GM12891 (cell line): ENCODE measurements at regions not wholly inside any gene's neighbourhood (a gene's known extent, or its start where the extent isn't known, plus 50 kb on each side); places are given as distances from the start of the nearest gene placed in this dataset.

Experiments used
- DNase-seq: peaks from one replicate; pipeline ENCODE4 v3.0.0; 2011; ENCODE audit warnings: low spot score; ENCODE audit not compliant: insufficient read length
- FAIRE-seq: peaks from 2 replicates; lab custom pipeline; 2011; peaks lifted over from hg19 to GRCh38; lab: Jason Lieb, UNC
- PAX5 ChIP-seq: IDR thresholded peaks from 2 replicates; pipeline ENCODE4 v1.6.1; 2011; ENCODE audit warnings: low read length, moderate library complexity, mild to moderate bottlenecking; ENCODE audit not compliant: insufficient read depth, severe bottlenecking
- POLR2A ChIP-seq: IDR thresholded peaks from 2 replicates; pipeline ENCODE4 v1.6.1; 2011; ENCODE audit warnings: low read depth, low read length, control low read depth
- POLR2AphosphoS5 ChIP-seq: IDR thresholded peaks from 2 replicates; pipeline ENCODE4 v1.6.1; 2011; ENCODE audit warnings: low read depth, low read length, control low read depth
- POU2F2 ChIP-seq: IDR thresholded peaks from 2 replicates; pipeline ENCODE4 v1.6.1; 2011; ENCODE audit warnings: low read depth, mild to moderate bottlenecking, control low read depth, low read length, moderate library complexity
- SPI1 ChIP-seq: IDR thresholded peaks from 2 replicates; pipeline ENCODE4 v1.6.1; 2011; ENCODE audit warnings: low read depth, low read length, control low read depth
- TAF1 ChIP-seq: IDR thresholded peaks from 2 replicates; pipeline ENCODE4 v1.6.1; 2011; ENCODE audit warnings: low read depth, low read length, control low read depth

GRCh38 chr12:92300777-92301176, 155.1 kb upstream of the BTG1 start:
- no peak for DNase-seq
- no peak for FAIRE-seq
- TF ChIP-seq SPI1: peak; percentile 40; the same call in 1 of the 2 replicates
- TF ChIP-seq POLR2AphosphoS5: no peak

DNA sequence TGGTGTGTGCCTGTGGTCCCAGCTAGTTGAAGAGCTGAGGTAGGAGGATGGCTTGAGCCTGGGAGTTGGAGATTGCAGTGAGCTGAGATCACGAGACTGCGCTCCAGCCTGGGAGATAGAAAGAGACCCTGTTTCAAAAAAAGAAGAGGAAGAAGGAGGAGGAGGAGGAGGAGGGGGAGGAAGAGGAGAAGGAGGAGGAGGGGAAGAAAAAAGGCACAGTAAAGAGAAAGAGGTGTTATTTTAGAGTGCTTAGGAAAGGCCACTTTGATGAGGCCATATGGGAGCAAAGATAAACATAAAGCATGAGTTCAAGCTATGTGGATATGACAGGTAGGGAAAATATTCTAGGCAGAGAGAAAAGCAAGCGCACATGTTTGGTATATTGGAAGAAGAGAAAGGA, 154.1 kb upstream of the BTG1 start:
- no peak for FAIRE-seq
- TF ChIP-seq TAF1: no peak
- DNase-seq: no peak

DNA sequence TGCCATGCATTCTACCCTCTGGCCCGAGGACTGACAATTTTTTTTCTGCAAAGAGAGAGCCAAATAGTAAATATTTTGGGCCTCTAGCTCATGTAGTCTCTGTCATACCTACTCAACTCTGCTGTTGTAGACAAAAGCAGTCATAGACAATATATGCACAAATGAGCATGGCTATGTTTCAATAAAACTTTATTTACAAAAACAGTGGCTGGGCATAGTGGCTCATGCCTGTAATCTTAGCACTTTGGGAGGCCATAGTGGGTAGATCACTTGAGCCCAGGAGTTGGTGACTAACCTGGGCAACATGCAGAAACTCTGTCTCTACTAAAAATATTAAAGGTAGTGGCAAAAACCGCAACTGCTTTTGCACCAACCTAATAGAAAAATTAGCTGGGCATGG, 153.7 kb upstream of the BTG1 start:
- FAIRE-seq (no peak), DNase-seq (no peak)
- no peak for TF ChIP-seq POLR2A
- TF ChIP-seq TAF1: no peak
- TF ChIP-seq SPI1: no peak
- no peak for TF ChIP-seq POLR2AphosphoS5
- no peak for TF ChIP-seq POU2F2
- TF ChIP-seq PAX5: no peak

- DNase-seq (no peak), FAIRE-seq (no peak)
- peak; percentile 76 for TF ChIP-seq SPI1
- no peak for TF ChIP-seq TAF1
- TF ChIP-seq POU2F2: no peak
- no peak for TF ChIP-seq PAX5
- no peak for TF ChIP-seq POLR2AphosphoS5
- TF ChIP-seq POLR2A: no peak
Measured at GRCh38 chr12:92297932-92298696, 152.5 kb upstream of the BTG1 start.

- FAIRE-seq: no peak
- TF ChIP-seq POU2F2 (no peak), PAX5 (no peak), TAF1 (no peak), POLR2AphosphoS5 (no peak), POLR2A (no peak), SPI1 (no peak)
- no peak for DNase-seq
Measured at GRCh38 chr12:92297405-92297804, 151.8 kb upstream of the BTG1 start.

DNA sequence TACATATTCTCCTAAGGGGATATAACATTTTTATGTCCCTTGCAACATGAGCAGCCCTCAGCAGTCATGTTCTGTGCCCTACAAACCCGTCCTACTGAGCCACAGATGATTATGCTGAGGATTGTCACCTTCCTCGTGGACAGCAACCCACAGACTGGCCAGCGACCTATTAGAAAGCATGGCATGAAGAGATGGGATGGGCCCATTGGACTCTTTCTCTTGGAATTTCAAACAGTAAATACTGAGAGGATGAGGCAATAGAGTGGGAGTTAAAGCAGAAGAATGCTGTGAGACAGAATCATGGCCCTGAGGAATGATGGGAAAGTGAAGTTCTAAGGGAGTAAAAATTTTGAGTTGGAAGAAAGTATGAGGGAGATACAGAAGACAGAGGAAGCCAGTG, 149.9 kb upstream of the BTG1 start:
- DNase-seq: no peak
- no peak for FAIRE-seq
- TF ChIP-seq POLR2A (no peak), PAX5 (no peak), TAF1 (no peak), POU2F2 (no peak), POLR2AphosphoS5 (no peak), SPI1 (no peak)

- FAIRE-seq: no peak
Measured at GRCh38 chr12:92294676-92295440, 149.2 kb upstream of the BTG1 start.

DNA sequence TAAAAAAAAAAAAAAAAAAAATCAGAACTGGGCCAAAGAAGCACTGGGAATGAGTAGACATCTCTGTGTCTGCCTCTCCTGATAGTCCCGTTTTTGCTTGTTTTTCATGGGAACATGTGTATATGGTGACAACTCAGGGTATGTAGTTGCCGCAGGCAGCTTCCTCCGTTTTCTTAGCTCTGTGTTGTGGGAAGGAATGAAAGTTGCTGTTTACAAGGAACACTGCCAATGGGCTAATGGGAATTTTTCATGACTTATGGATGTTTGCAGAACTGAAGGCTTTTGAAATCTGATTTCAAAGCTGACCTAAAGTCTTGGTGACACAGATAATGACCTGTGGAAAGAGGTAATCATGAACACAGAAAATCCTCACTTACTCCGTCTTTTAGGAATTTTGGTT, 146.4 kb upstream of the BTG1 start:
- FAIRE-seq: no peak
- TF ChIP-seq TAF1 (no peak), PAX5 (no peak), POLR2AphosphoS5 (no peak), POU2F2 (no peak), POLR2A (no peak), SPI1 (no peak)

More at GRCh38 chr12:92294676-92295440, 149.2 kb upstream of the BTG1 start:
- no peak for DNase-seq
- no peak for TF ChIP-seq POLR2A
- no peak for TF ChIP-seq PAX5
- no peak for TF ChIP-seq POU2F2
- no peak for TF ChIP-seq TAF1
- no peak for TF ChIP-seq POLR2AphosphoS5
- TF ChIP-seq SPI1: no peak

GRCh38 chr12:92290886-92291285, 145.2 kb upstream of the BTG1 start:
- FAIRE-seq: no peak
- TF ChIP-seq SPI1 (no peak), POLR2AphosphoS5 (no peak), PAX5 (no peak), TAF1 (no peak), POU2F2 (no peak), POLR2A (no peak)
- DNase-seq: no peak

More for the DNA sequence above, 146.4 kb upstream of the BTG1 start:
- no peak for DNase-seq

DNA sequence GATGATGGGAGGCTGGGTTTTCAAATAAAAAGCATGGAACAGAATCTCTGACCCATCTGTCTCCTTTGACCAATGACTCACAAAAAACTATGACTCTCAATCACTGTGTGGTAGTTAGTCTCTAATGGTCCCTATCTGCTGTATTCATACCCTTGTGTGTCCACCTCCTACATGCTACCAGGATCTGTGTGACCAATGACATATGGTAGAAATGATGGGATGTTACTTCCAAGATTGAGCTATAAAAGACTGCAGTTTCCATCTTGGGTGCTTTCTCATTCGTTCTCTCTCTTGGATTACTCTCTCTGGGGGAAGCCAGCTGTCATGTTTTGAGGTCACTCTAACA, 144.7 kb upstream of the BTG1 start:
- peak; percentile 40 for FAIRE-seq
- DNase-seq: no peak
- no peak for TF ChIP-seq PAX5
- TF ChIP-seq POLR2A: no peak
- TF ChIP-seq POLR2AphosphoS5: no peak
- no peak for TF ChIP-seq POU2F2
- TF ChIP-seq TAF1: no peak
- TF ChIP-seq SPI1: no peak
